H1 (cell line): ENCODE measurements at regions not wholly inside any gene's neighbourhood (a gene's known extent, or its start where the extent isn't known, plus 50 kb on each side); places are given as distances from the start of the nearest gene placed in this dataset.

Source experiments
- CTCF ChIP-seq, 3 experiments: IDR thresholded peaks; 1 replicate in 2 of 3; 2 replicates in 1 of 3; pipeline versions ENCODE4 v1.5.1 to v1.6.1; 2011; ENCODE audit warnings: low read length in 3 of 3, mild to moderate bottlenecking in 3 of 3, inconsistent platforms in 2 of 3, low read depth in 1 of 3, moderate library complexity in 1 of 3; ENCODE audit not compliant: insufficient read depth in 1 of 3; ENCODE audit errors: control extremely low read depth in 1 of 3

DNA sequence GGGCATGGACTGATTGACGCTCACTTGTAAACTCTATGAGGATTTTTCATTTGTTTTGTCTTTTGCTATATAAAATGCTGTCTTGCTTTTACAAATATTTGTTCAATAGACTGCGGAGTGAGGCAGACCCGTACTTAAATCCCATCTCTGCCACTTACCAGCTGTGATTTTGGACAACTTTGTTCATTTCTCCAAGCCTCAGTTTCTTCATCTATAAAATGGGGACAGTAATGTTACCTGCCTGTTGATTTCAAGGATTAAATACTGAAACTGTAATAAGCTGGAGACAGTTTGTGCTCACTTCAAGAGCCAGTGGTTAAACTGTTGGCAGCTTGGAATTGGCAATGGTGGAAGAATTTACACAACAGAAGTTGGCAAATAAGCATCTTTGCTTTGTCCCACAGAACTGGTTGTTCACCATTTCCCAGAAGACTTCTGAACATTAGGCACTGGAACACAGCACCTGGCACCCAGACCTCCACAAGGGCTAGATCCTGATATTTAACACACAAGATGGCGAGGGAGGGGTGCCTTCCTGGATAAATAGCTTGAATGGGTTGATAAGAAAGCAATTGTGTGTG, 479.2 kb downstream of the QKI start (continued):
- no peak for TF ChIP-seq CTCF (IDR thresholded peaks at IDR 0.05; ENCODE audit: control extremely low read depth in 1 of 3, insufficient read depth in 1 of 3, low read depth in 1 of 3, low read length in 3 of 3)
